ENCODE measurements at regions not wholly inside any gene's neighbourhood (a gene's known extent, or its start where the extent isn't known, plus 50 kb on each side); places are given as distances from the start of the nearest gene placed in this dataset.

DNA sequence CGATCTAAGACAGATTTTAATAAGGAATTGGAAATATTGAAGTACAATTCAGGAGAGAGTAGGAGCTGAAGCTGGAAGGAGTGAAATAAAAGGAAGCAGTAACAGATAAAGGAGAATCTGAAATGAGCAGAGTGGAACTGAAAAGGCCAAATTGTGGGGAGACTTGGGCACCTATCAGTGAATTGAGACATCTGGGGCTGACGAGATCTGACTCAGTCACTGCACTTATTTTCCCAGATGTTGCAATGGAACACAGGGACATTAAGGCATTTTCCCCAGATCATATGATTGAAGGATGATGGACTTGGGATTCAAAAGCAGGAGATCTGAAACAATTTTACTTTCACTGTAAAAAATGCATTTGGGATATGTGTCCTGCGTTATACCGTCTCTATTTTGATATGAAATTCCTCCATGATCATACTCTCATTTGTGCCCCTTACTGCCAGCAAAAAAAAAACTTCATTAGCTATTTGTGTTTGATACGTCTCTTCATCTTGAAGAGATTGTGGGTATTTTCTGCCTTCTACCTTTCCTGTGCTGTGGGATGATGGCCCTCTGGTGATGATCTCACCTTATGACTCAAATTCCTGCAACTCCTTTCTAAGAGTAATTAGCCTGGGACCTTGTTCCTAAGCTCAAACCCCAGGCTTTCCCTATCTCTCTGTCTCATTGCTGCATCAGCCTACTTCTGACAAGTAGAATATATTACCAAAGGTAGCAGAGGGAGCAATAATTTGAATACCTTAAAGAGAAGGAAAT is 278.5 kb upstream of the MAN1A1 start:
- no peak overlapping the region for H3K27ac ChIP-seq
- intact Hi-C loops (cut with DNase I) = no loop called here
- TF ChIP-seq POLR2A (IDR thresholded peaks at IDR 0.05) = no peak
- TF ChIP-seq, protein P1, sequence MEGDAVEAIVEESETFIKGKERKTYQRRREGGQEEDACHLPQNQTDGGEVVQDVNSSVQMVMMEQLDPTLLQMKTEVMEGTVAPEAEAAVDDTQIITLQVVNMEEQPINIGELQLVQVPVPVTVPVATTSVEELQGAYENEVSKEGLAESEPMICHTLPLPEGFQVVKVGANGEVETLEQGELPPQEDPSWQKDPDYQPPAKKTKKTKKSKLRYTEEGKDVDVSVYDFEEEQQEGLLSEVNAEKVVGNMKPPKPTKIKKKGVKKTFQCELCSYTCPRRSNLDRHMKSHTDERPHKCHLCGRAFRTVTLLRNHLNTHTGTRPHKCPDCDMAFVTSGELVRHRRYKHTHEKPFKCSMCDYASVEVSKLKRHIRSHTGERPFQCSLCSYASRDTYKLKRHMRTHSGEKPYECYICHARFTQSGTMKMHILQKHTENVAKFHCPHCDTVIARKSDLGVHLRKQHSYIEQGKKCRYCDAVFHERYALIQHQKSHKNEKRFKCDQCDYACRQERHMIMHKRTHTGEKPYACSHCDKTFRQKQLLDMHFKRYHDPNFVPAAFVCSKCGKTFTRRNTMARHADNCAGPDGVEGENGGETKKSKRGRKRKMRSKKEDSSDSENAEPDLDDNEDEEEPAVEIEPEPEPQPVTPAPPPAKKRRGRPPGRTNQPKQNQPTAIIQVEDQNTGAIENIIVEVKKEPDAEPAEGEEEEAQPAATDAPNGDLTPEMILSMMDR (IDR thresholded peaks at IDR 0.05) = no peak
- 83 to 84% methylated on average over 5 of the region's 5 CpGs for WGBS, 2 donors
- no peaks in the 10 kb centered on the region for H3K36me3 ChIP-seq
- H3K27me3 ChIP-seq = no peaks in the 10 kb centered on the region
- no peak for DNase-seq
- no peaks in the 10 kb centered on the region for H3K9me3 ChIP-seq
- no peak overlapping the region for H3K4me3 ChIP-seq (replicated peaks in 1 of 3)
- no peaks in the 10 kb centered on the region for H3K4me1 ChIP-seq

DNA sequence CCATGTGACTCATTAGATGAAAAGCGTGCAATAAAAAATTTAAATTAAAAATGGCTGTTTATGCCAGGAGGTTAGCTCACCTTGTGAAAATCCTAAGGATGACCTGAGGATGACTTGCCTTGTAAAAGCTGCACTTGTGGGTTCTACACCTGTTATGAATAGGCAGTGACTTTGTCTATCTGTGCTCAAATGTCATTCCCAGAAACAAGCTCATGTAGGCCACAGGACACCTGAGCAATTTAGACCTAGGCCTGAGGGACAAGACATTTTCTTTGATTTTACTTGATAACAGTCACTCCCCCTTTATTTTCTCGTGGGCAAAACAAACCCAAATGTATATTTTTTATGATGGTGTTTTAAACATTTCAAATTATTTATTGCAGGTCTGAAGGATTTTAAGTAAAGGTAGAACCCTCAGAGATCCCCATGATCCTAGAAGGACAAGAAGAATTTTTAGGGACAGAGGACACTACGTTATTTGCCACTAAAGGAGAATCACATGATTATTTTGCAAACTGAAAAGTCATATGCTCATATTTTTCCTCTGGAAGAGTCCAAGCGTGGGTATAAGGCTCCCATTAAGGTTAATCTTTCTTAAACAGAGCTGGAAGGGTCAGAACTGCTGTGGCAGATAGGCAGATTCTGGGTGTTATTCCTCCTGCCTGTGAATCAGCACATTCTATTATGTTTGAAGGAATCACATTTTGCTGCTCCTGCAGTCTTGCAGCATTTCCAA is 277.5 kb upstream of the MAN1A1 start:
- H3K4me1 ChIP-seq = no peaks in the 10 kb centered on the region
- TF ChIP-seq POLR2A (IDR thresholded peaks at IDR 0.05) = no peak
- DNase-seq = no peak
- intact Hi-C loops (cut with DNase I) = no loop called here
- no peaks in the 10 kb centered on the region for H3K9me3 ChIP-seq
- no peaks in the 10 kb centered on the region for H3K27me3 ChIP-seq
- WGBS, 2 donors = 87 to 88% methylated on average over 4 of the region's 4 CpGs
- H3K27ac ChIP-seq = no peak overlapping the region
- no peaks in the 10 kb centered on the region for H3K36me3 ChIP-seq
- H3K4me3 ChIP-seq (replicated peaks in 1 of 3) = no peak overlapping the region

DNA sequence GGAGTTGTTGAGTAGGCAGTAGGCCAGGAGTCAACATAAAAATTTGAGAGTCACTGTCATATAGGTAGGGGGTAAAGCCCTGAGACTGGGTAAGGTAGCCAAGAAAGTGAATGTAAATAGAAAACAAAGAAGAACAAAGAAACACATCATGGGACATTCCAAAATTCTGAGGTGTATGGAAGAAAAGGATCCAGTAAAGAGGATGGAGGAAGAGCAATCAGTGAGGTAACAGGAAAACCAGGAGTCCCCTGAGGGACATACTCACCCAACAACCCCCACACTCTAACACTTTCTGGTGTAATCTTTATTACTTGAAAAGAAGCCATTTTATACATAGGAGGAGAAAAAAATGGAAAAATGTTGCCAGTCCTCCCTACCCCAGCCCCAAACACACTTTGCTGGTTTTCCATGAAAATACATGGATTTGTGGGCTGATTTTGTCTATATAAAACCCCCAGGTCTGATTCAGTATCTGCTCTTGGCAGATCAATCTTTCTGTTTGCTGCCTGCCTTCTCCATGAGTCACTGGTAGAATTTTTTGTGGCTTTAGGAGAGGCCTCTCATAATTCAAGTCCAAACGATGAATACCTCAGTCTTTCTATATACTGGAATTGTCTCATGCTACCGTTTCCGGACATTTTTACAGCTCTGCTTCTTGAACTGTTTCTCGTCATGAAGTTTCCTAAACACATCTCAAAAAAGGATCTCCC is 271.4 kb upstream of the MAN1A1 start:
- intact Hi-C loops (cut with DNase I) = no loop called here
- H3K36me3 ChIP-seq = no peaks in the 10 kb centered on the region
- TF ChIP-seq, protein P1 (IDR thresholded peaks at IDR 0.05) = no peak
- no peak for TF ChIP-seq POLR2A (IDR thresholded peaks at IDR 0.05)
- DNase-seq = no peak
- 86 to 91% methylated on average over 4 of the region's 4 CpGs for WGBS, 2 donors
- no peaks in the 10 kb centered on the region for H3K9me3 ChIP-seq
- no peak overlapping the region for H3K27ac ChIP-seq
- no peak overlapping the region for H3K4me3 ChIP-seq (replicated peaks in 1 of 3)
- H3K4me1 ChIP-seq = no peaks in the 10 kb centered on the region
- H3K27me3 ChIP-seq = no peaks in the 10 kb centered on the region

DNA sequence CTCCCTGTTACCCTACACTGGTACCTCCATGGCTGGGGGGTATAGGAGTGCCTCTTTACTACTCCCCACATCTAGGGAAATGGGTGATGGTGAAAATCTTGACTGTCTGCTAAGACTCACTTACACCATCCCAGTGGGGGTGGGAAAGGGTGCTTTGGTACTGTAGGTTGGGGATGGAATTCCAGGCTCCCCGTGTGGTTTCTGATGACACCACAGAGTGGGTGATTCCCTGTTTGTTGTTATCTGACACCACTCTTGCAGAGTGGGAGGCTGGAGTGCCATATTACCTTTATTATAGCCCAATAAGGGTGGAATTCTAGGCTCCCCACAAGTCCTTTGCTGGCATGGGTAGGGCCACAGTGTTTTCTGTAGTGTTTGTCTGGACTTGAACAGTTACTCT is 264.6 kb upstream of the MAN1A1 start:
- intact Hi-C loops (cut with DNase I) = no loop called here
- Histone ChIP-seq H3K27me3 (no peaks in the 10 kb centered on the region), H3K9me3 (no peaks in the 10 kb centered on the region), H3K4me3 (replicated peaks in 1 of 3) (no peak overlapping the region), H3K4me1 (no peaks in the 10 kb centered on the region), H3K36me3 (no peaks in the 10 kb centered on the region), H3K27ac (no peak overlapping the region)
- TF ChIP-seq, protein P1 (IDR thresholded peaks at IDR 0.05) = no peak
- no peak for TF ChIP-seq POLR2A (IDR thresholded peaks at IDR 0.05)
- WGBS, 2 donors = 39 to 60% methylated on average over 1 of the region's 1 CpG
- no peak for DNase-seq

DNA sequence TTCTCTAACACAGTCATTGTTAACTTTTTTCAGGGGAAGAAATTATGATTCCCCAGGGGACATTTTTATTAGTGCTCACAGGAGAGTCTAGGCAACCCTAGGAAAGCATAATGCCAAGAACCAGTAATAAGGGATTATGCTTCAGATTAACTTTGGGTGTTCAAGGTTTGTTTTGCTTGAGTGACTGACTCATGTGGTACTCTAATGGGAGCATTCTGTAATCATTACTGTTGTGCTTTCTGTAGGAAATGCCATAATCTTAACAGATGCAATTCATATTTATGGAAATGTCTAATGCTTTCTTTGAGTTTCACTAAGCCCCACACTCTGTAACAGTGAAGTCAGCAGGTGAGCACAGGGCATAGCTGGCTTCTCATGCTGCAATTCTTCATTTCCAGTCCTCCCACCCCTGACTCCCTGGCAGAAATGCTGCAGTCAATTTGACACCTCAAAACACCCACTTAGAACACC is 263.4 kb upstream of the MAN1A1 start:
- DNase-seq = no peak
- Histone ChIP-seq H3K27ac (no peak overlapping the region), H3K4me3 (replicated peaks in 1 of 3) (no peak overlapping the region), H3K9me3 (no peaks in the 10 kb centered on the region), H3K4me1 (no peaks in the 10 kb centered on the region), H3K36me3 (no peaks in the 10 kb centered on the region), H3K27me3 (no peaks in the 10 kb centered on the region)
- intact Hi-C loops (cut with DNase I) = no loop called here
- no peak for TF ChIP-seq POLR2A (IDR thresholded peaks at IDR 0.05)
- TF ChIP-seq, protein P1 (IDR thresholded peaks at IDR 0.05) = no peak
